Hepatocyte (in vitro differentiated cells): ENCODE measurements at regions not wholly inside any gene's neighbourhood (a gene's known extent, or its start where the extent isn't known, plus 50 kb on each side); places are given as distances from the start of the nearest gene placed in this dataset.

ENCODE experiments used
- EZH2 ChIP-seq: fragments of 200-600 bp; sonication (generic); IDR thresholded peaks from 2 replicates; pipeline ENCODE4 v1.6.1; 2016; ENCODE audit warnings: antibody characterized with exemption, mild to moderate bottlenecking, borderline replicate concordance
- TF ChIP-seq, protein P1 (sequence below): fragments of 200-600 bp; sonication (generic); IDR thresholded peaks from 2 replicates; pipeline ENCODE4 v1.5.1; 2016; ENCODE audit warnings: antibody characterized with exemption, mild to moderate bottlenecking; ENCODE audit not compliant: poor library complexity

- TF ChIP-seq, protein P1, sequence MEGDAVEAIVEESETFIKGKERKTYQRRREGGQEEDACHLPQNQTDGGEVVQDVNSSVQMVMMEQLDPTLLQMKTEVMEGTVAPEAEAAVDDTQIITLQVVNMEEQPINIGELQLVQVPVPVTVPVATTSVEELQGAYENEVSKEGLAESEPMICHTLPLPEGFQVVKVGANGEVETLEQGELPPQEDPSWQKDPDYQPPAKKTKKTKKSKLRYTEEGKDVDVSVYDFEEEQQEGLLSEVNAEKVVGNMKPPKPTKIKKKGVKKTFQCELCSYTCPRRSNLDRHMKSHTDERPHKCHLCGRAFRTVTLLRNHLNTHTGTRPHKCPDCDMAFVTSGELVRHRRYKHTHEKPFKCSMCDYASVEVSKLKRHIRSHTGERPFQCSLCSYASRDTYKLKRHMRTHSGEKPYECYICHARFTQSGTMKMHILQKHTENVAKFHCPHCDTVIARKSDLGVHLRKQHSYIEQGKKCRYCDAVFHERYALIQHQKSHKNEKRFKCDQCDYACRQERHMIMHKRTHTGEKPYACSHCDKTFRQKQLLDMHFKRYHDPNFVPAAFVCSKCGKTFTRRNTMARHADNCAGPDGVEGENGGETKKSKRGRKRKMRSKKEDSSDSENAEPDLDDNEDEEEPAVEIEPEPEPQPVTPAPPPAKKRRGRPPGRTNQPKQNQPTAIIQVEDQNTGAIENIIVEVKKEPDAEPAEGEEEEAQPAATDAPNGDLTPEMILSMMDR, result no peak
- TF ChIP-seq EZH2, result no peak
Observed at GRCh38 chr9:31492229-31492628, 892.2 kb upstream of the ACO1 start.
